ENCODE measurements at regions not wholly inside any gene's neighbourhood (a gene's known extent, or its start where the extent isn't known, plus 50 kb on each side); places are given as distances from the start of the nearest gene placed in this dataset.
"Not testable (repeated sequence)": the region's sequence is repeated elsewhere in the genome, so short reads cannot be mapped to it uniquely, and the experiment has no call there.

DNA sequence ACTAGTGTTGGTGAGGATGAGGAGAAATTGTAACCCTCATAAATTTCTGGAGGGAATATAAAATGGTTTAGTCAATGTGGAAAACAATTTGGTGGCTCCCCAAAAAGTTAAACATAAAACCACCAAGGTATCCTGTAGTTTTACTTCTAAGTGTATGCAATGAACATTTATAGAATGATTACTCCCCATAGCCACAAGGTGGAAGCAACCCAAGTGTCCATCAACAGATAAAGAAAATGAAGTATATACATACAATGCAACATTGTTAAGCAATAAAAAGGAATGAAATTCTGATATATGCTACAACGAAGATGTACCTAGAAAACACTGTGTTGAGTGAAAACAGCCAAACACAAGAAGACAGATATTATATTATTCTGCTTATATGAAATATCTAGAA lies 569.1 kb upstream of the GRID2 start:
- no peak for DNase-seq (ENCODE audit: extremely low read depth, low read depth)
- TF ChIP-seq, protein P1, sequence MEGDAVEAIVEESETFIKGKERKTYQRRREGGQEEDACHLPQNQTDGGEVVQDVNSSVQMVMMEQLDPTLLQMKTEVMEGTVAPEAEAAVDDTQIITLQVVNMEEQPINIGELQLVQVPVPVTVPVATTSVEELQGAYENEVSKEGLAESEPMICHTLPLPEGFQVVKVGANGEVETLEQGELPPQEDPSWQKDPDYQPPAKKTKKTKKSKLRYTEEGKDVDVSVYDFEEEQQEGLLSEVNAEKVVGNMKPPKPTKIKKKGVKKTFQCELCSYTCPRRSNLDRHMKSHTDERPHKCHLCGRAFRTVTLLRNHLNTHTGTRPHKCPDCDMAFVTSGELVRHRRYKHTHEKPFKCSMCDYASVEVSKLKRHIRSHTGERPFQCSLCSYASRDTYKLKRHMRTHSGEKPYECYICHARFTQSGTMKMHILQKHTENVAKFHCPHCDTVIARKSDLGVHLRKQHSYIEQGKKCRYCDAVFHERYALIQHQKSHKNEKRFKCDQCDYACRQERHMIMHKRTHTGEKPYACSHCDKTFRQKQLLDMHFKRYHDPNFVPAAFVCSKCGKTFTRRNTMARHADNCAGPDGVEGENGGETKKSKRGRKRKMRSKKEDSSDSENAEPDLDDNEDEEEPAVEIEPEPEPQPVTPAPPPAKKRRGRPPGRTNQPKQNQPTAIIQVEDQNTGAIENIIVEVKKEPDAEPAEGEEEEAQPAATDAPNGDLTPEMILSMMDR (IDR thresholded peaks at IDR 0.05; ENCODE audit: low read depth, low read length, missing control alignments) = no peak
- no peak overlapping the region for H3K4me3 ChIP-seq (replicated peaks; ENCODE audit: low read depth, low read length)

DNA sequence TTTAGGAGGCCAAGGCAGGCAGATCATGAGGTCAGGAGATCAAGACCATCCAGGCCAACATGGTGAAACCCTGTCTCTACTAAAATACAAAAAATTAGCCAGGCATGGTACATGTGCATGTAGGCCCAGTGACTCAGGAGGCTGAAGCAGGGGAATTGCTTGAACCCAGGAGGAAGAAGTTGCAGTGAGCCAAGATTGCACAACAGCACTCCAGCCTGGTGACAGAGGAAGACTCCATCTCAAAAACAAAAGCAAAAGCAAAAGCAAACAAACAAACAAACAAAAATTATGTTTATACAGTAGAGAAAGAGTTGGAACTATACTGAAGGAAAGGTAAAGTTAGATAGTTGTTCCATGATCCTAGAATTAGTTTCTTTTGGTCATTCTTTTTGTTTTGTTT lies 564.9 kb upstream of the GRID2 start:
- not testable (repeated sequence) for H3K4me3 ChIP-seq (replicated peaks; ENCODE audit: low read depth, low read length); DNase-seq (ENCODE audit: extremely low read depth, low read depth)

DNA sequence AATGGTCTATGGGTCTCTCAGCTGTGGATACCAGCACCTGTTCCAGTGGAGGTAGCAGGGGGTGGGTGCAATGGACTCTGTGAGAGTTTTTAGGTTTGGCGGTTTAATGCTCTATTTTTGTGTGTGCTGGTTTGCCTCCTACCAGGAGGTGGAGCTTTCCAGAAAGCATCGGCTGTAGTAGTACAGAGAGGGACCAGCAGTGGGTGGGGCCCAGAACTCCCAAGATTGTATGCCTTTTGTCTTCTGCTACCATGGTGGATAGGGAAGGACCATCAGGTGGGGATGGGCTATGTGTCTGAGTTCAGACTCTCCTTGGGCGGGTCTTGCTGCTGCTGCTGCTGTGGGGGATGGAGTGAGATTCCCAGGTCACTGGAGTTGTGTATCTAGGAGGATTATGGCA lies 557.2 kb upstream of the GRID2 start:
- no peak for DNase-seq (ENCODE audit: extremely low read depth, low read depth)
- TF ChIP-seq, protein P1 (IDR thresholded peaks at IDR 0.05; ENCODE audit: low read depth, low read length, missing control alignments) = no peak

DNA sequence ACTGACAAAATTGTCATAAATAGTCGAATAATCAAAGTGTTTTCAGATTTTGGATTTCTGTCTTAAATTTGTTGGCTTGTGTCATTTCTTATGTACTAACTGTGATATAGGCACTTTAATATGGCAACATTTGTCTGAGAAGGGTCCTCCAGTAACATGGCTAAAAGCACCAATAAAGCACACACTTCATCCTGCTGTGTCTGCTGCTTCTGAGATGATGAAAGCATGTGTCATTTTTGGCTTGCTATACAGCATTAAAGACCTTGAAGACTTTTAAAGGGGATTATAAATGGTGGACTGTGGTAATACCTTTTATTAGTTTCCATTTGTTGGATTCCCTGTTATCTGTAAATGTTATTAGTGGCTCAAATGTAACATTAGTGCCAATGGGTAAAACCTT lies 551.8 kb upstream of the GRID2 start:
- TF ChIP-seq, protein P1 (IDR thresholded peaks at IDR 0.05; ENCODE audit: low read depth, low read length, missing control alignments) = no peak
- H3K4me3 ChIP-seq (replicated peaks; ENCODE audit: low read depth, low read length) = no peak overlapping the region
- no peak for DNase-seq (ENCODE audit: extremely low read depth, low read depth)

More for the DNA sequence above, 557.2 kb upstream of the GRID2 start:
- H3K4me3 ChIP-seq (replicated peaks; ENCODE audit: low read depth, low read length) = no peak overlapping the region

DNA sequence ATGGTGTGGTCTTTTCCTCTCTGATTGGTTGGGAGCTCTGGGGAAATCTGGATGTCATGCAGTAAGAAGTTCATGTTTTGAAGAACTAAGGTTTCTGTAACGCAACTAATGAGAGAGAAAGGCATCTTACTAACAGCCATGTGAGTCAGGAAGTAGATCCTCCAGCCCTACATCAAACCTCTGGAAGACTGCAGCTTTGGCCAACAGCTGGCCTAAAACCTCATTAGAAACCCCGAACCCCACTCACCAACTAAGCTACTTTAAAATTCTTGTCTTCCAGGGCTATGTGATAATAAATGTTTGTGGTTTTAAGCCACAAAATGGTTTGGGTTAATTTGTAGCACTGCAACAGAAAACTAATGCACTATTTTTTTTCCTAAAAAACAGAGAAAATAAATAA lies 549.0 kb upstream of the GRID2 start:
- no peak overlapping the region for H3K4me3 ChIP-seq (replicated peaks; ENCODE audit: low read depth, low read length)
- no peak for DNase-seq (ENCODE audit: extremely low read depth, low read depth)
- TF ChIP-seq, protein P1 (IDR thresholded peaks at IDR 0.05; ENCODE audit: low read depth, low read length, missing control alignments) = no peak

DNA sequence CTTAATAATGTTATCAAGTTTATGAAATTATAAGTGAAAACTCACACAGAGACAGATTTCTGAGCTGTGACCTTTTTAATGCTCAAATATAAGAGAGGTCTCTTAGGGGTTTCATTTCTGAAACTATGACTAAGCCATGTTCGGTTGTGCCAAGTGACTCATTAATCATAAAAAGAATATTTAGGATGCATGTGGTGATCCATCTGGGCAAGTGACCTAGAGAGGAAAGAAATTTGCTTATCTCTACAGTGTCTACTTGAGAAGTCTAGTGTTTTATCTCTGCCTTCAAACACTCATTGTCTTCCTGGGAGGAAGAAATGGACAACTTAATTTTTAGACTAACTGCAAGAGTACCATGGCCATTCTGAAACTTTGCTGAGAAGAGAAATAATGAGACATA lies 545.3 kb upstream of the GRID2 start:
- no peak overlapping the region for H3K4me3 ChIP-seq (replicated peaks; ENCODE audit: low read depth, low read length)
- TF ChIP-seq, protein P1 (IDR thresholded peaks at IDR 0.05; ENCODE audit: low read depth, low read length, missing control alignments) = no peak
- DNase-seq (ENCODE audit: extremely low read depth, low read depth) = no peak

DNA sequence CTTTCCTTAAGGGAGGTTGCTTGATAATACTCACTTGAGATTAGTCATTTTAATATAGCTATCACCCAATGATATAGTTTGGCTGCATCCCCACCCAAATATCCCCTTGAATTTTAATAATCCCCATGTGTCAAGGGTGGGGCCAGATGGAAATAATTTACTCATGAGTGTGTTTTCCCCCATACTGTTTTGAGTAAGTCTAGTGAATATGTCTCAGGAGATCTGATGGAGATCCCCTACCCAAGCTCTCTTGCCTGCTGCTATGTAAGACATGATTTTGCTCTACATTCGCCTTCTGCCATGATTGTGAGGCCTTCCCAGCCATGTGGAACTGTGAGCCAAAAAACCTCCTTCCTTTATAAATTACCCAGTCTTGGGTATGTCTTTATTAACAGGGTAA lies 539.7 kb upstream of the GRID2 start:
- no peak for DNase-seq (ENCODE audit: extremely low read depth, low read depth)
- TF ChIP-seq, protein P1 (IDR thresholded peaks at IDR 0.05; ENCODE audit: low read depth, low read length, missing control alignments) = no peak
- H3K4me3 ChIP-seq (replicated peaks; ENCODE audit: low read depth, low read length) = no peak overlapping the region
